ELR (cell line): ENCODE measurements at regions not wholly inside any gene's neighbourhood (a gene's known extent, or its start where the extent isn't known, plus 50 kb on each side); places are given as distances from the start of the nearest gene placed in this dataset.

Source experiments
- DNase-seq: peaks from one replicate; pipeline ENCODE4 v3.0.0-alpha.2; 2015; ENCODE audit warnings: low read depth

DNA sequence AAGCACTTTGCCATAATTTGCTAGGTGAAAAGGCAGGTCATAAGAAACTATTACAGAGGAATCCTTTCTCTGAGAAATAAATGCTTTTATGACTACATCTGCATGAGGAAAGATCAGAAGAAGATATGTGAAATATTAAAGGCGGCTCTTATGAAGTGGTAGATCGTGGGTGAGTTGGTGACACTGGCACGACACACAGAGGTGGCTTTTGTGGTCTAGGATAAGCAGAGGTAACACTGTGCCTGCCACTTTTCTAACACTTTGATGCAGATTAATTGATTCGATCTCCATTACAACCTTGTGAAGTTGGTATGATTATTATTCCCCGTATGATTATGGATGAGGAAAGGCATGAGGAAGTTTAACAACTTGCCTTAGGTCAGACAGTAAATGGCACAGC, 60.0 kb upstream of the ELK3 start:
- no peak for DNase-seq

DNA sequence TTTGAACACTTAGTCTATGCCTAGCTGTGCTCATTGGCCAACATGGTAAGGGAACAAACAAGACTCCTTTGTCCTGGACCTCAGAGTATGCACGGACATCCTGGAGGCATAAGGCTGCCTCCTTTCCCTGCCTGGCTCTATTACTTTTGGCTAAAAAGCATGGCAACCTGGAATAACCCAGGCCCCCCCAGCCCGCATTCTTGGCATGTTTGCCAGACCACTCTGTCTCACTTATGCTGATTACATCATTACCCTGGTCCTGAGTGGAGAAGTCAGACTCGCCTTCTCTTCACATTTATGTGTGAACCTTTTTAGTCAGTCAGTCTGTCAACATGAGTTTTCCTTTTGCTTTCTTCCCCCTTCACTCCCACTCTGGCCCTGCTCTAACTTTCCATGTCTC, 58.0 kb upstream of the ELK3 start:
- peak; percentile 60 for DNase-seq

DNA sequence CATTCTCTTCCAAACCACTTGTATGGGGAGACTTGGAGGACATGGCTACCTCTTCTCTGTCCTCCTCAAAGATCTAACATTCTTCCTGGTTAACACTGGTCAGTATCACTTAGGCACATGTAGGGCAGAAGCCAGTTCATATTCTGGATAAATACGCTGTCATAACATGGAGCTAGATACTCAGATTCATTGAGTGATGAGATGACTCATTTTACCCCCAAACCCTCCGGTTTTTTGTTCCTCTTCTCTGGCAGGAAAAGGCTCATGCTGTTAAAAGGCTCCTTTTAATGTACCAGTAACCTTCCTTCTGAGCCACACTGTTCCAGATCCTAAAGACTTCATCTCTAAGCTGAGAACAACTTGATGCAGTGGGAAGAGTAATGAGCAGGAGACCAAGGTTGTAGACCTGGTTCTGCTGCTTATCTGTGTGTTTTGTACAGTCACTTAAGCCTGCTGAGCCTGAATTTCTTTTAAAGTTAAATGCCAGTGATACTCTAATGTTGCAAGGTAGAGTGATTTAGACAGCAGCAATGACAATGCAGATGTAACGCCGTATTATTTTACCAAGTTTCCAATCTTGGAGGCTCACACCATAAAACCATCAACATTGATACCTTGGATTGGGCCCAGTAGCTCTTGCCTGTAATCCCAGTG, 57.3 kb upstream of the ELK3 start:
- DNase-seq: peak; percentile 33

DNA sequence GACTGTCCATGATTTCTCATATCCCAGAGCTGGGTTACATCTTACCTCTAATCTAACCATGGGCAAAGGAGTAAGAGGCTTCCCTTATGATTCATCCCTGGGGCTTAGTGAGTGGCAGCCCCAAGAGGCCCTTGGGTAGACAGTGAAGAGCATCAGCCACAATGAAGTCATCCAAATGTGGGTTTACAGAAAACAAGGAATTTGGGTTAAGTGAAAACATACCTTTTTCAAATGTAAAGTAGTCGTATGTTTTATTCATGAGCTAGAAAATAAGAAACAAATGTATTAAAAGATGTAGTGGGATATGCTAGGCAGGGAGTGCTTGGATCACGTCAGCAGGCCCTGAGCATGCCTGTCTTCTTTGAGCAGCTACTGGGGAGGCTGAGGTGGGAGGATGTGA, 54.0 kb upstream of the ELK3 start:
- peak; percentile 80 for DNase-seq

DNA sequence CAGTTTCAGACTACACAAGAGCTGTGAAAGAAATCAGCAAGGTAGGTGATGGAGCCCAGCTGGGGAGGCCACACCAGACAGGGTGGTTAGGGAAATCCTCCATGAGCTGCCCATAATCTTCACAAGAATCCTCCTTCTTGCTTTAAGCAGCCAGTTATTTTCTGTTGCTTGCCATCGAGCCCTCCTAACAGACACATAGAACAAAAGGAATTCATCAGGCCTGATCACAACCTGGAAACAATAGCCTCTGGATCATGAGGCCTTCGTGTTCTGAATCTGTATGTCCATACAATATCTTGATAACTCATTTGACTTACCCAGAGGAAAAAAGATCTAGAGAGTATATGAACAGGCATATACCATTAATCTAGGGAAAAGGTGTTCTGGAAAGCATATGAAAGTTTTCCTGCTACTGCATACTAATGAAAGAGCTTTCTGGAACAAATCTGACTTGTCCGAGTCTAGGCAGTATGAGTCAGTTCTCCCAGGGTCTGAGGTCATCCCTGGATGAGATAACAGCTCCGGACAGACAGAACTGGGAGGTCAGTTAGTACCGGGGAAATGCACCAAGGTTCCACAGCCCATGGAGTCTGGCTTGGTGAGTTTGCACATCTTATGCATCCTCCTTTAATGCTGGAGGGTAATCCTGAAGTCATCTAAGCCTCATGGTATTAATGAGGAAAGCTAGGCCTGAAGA, 52.8 kb upstream of the ELK3 start:
- peak; percentile 74 for DNase-seq

DNA sequence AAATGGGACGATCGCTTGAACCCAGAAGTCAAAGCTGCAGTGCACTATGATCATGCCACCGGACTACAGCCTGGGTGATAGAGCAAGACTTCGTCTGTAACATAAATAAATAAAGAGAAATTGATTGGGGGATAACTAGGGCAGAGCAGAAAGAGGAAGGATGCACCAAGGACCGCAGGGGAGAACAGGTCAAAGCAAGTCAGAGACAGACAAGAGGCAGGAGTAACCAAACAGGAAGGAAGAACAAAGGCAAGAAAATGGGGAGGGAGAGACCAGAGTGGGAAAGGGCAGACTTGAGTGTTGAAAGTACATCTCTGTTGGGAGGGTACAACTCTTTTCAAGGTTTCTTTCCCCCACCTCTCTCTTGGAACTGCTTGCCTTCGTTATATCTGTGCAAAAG, 50.8 kb upstream of the ELK3 start:
- no peak for DNase-seq

DNA sequence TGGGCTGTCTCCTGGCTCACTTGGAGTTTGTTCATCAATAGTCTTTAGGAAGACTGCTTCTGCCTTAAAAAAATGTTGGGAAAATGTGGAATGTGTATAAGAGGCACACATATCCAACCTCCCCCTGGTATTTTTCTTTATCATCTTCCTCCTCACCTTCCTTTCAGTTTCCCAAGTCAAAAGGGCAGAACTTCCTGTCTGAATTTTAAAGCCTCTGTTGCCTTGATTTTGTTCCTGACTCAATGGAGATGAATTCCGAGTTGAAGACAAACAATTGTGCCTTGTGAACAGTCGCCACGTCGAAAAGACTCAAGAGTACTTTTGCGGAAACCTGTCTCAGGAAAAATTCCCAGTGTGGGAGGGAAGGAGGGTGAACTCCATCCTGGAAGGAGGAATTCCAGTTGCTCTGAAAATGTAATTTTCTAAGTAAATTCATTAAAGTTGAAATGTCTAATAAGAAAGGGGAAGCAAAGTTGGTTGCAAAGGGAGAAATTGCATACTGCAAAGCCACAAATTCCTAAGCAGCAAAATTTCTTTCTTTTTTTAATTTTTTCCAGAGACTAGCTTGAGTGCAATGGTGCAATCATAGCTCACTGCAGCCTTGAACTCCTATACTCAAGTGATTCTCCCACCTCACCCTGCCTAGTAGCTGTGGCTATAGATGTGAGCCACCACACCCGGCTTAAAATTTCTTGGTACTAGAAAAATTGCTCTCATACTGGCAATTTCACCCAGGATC, 50.2 kb upstream of the ELK3 start:
- DNase-seq: no peak
